NCI-H1417 (cell line): ENCODE measurements at regions not wholly inside any gene's neighbourhood (a gene's known extent, or its start where the extent isn't known, plus 50 kb on each side); places are given as distances from the start of the nearest gene placed in this dataset.
"Not testable (repeated sequence)": the region's sequence is repeated elsewhere in the genome, so short reads cannot be mapped to it uniquely, and the experiment has no call there.

Source experiments
- DNase-seq, 3 experiments: peaks; one replicate each; lab custom pipeline; 2025; lab: John Stamatoyannopoulos, UW

- no peak for DNase-seq
Measured at GRCh38 chr12:115811045-115811444, 466.4 kb downstream of the MED13L start.

- DNase-seq = no peak
Measured at GRCh38 chr12:115810122-115810901, 467.2 kb downstream of the MED13L start.

GRCh38 chr12:115806000-115806399 lies 471.5 kb downstream of the MED13L start:
- DNase-seq = no peak

GRCh38 chr12:115802767-115803166 lies 474.7 kb downstream of the MED13L start:
- DNase-seq = no peak

- DNase-seq = no peak
Measured at GRCh38 chr12:115801871-115802270, 475.6 kb downstream of the MED13L start.

- DNase-seq = no peak
Measured at GRCh38 chr12:115799610-115800009, 477.9 kb downstream of the MED13L start.

GRCh38 chr12:115798309-115798917 lies 479.1 kb downstream of the MED13L start:
- peak in 1 of 3 experiments; percentile 14 for DNase-seq

GRCh38 chr12:115794659-115795081 lies 482.8 kb downstream of the MED13L start:
- DNase-seq = peak in 2 of 3 experiments; percentile 35 to 80

GRCh38 chr12:115791331-115791730 lies 486.2 kb downstream of the MED13L start:
- no peak for DNase-seq

GRCh38 chr12:115790526-115790925 lies 487.0 kb downstream of the MED13L start:
- no peak for DNase-seq

- not testable (repeated sequence) for DNase-seq
Measured at GRCh38 chr12:115786490-115786889, 491.0 kb downstream of the MED13L start.

- DNase-seq = no peak
Measured at GRCh38 chr12:115785548-115785947, 491.9 kb downstream of the MED13L start.

- DNase-seq = no peak
Measured at GRCh38 chr12:115776399-115776798, 501.1 kb downstream of the MED13L start.

GRCh38 chr12:115774148-115774895 lies 503.2 kb downstream of the MED13L start:
- no peak for DNase-seq

GRCh38 chr12:115771601-115772000 lies 505.9 kb downstream of the MED13L start:
- no peak for DNase-seq

GRCh38 chr12:115771065-115771464 lies 506.4 kb downstream of the MED13L start:
- peak in 1 of 3 experiments; percentile 39 for DNase-seq

GRCh38 chr12:115770643-115771042 lies 506.9 kb downstream of the MED13L start:
- DNase-seq = no peak

GRCh38 chr12:115767916-115768315 lies 509.6 kb downstream of the MED13L start:
- no peak for DNase-seq

- DNase-seq = no peak
Measured at GRCh38 chr12:115763982-115764621, 513.4 kb downstream of the MED13L start.

GRCh38 chr12:115763376-115763775 lies 514.1 kb downstream of the MED13L start:
- no peak for DNase-seq

- peak in 1 of 3 experiments; percentile 46 for DNase-seq
Measured at GRCh38 chr12:115762936-115763335, 514.6 kb downstream of the MED13L start.

GRCh38 chr12:115761784-115762183 lies 515.7 kb downstream of the MED13L start:
- no peak for DNase-seq
